PC-9 (cell line): ENCODE measurements at regions not wholly inside any gene's neighbourhood (a gene's known extent, or its start where the extent isn't known, plus 50 kb on each side); places are given as distances from the start of the nearest gene placed in this dataset.

Experiments
- EZH2 ChIP-seq: fragments of 200-600 bp; sonication (generic); IDR thresholded peaks from 2 replicates; pipeline ENCODE4 v1.8.0; 2017; ENCODE audit warnings: antibody characterized with exemption, low read depth
- TF ChIP-seq, protein P1 (sequence below): fragments of 200-600 bp; sonication (generic); conservative IDR thresholded peaks from 2 replicates; pipeline ENCODE4 v1.6.1; 2017; ENCODE audit warnings: mixed run types, antibody characterized with exemption, mild to moderate bottlenecking, moderate library complexity

DNA sequence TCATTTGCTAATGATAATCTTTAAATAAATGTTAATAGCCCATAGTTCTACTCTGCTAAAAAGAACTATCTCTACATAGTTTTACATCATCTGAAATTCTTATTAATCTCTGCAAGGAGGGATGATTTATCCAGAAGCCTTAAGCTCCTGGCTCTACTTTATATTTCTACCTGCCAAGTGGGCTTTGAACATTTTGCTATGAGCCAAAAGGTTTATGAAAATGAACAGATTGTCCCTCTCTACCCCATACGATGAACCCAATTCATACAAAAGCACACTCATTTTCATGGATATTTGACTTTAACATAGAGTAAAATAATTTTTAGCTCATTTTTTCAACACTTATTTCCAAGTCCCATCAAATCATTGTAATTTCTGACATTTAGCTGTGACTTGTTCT, 611.0 kb downstream of the NSUN3 start:
- TF ChIP-seq, protein P1, sequence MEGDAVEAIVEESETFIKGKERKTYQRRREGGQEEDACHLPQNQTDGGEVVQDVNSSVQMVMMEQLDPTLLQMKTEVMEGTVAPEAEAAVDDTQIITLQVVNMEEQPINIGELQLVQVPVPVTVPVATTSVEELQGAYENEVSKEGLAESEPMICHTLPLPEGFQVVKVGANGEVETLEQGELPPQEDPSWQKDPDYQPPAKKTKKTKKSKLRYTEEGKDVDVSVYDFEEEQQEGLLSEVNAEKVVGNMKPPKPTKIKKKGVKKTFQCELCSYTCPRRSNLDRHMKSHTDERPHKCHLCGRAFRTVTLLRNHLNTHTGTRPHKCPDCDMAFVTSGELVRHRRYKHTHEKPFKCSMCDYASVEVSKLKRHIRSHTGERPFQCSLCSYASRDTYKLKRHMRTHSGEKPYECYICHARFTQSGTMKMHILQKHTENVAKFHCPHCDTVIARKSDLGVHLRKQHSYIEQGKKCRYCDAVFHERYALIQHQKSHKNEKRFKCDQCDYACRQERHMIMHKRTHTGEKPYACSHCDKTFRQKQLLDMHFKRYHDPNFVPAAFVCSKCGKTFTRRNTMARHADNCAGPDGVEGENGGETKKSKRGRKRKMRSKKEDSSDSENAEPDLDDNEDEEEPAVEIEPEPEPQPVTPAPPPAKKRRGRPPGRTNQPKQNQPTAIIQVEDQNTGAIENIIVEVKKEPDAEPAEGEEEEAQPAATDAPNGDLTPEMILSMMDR: no peak
- TF ChIP-seq EZH2: no peak
